Peyer's patch (tissue), 4 donors: ENCODE measurements at regions not wholly inside any gene's neighbourhood (a gene's known extent, or its start where the extent isn't known, plus 50 kb on each side); places are given as distances from the start of the nearest gene placed in this dataset.

Experiments
- POLR2A ChIP-seq, 2 donors: fragments of 450-650 bp; IDR thresholded peaks; one replicate each; pipeline ENCODE4 v1.5.1; 2017; ENCODE audit warnings: antibody characterized with exemption in 2 of 2, mild to moderate bottlenecking in 2 of 2, moderate library complexity in 2 of 2
- TF ChIP-seq, protein P1 (sequence below), 6 experiments: fragments of 450-650 bp in 4 of 6; fragments of 200-600 bp in 2 of 6; sonication (generic) in 1 of 6; IDR thresholded peaks; one replicate each; pipeline ENCODE4 v1.5.1; 2017 to 2019; ENCODE audit warnings: antibody characterized with exemption in 6 of 6, mild to moderate bottlenecking in 3 of 6, moderate library complexity in 1 of 6

DNA sequence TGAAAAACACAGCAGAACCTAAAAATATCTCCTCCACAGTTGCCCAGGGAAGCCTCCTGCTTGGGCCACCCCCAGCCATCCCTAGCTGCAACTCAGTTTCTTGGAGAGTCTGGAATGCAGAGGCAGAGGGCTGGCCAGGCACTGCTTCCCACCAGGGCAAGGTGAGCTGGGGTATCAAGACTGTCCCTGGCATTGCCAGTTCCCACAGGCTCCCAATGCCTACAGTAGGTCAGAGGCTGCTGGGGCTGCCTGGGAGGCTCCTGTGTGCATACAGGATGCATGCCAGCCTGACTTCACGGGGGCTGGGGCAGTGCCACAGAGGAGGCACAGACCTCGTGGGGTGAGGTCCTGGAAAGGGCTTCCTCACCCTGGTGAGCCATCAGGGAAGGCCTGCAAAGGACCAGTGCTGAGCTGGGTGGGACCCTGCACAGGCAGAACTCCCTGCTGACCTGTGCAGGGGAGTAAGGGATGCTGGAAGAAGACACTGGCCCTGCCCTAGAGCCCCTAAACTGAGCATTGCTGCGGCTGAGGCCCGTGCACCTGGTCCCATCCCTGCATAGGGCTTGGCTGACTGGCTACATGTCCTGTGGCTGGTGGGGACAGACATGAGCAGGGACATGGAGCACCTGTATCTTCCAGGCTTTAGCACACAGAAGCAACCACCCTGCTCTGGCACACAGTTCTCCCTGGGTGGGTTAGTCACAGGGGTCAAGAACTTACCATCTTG is 121.9 kb upstream of the RET start:
- TF ChIP-seq, protein P1, sequence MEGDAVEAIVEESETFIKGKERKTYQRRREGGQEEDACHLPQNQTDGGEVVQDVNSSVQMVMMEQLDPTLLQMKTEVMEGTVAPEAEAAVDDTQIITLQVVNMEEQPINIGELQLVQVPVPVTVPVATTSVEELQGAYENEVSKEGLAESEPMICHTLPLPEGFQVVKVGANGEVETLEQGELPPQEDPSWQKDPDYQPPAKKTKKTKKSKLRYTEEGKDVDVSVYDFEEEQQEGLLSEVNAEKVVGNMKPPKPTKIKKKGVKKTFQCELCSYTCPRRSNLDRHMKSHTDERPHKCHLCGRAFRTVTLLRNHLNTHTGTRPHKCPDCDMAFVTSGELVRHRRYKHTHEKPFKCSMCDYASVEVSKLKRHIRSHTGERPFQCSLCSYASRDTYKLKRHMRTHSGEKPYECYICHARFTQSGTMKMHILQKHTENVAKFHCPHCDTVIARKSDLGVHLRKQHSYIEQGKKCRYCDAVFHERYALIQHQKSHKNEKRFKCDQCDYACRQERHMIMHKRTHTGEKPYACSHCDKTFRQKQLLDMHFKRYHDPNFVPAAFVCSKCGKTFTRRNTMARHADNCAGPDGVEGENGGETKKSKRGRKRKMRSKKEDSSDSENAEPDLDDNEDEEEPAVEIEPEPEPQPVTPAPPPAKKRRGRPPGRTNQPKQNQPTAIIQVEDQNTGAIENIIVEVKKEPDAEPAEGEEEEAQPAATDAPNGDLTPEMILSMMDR (IDR thresholded peaks at IDR 0.05) = no peak
- no peak for TF ChIP-seq POLR2A (IDR thresholded peaks at IDR 0.05)
